ENCODE measurements at regions not wholly inside any gene's neighbourhood (a gene's known extent, or its start where the extent isn't known, plus 50 kb on each side); places are given as distances from the start of the nearest gene placed in this dataset.

DNA sequence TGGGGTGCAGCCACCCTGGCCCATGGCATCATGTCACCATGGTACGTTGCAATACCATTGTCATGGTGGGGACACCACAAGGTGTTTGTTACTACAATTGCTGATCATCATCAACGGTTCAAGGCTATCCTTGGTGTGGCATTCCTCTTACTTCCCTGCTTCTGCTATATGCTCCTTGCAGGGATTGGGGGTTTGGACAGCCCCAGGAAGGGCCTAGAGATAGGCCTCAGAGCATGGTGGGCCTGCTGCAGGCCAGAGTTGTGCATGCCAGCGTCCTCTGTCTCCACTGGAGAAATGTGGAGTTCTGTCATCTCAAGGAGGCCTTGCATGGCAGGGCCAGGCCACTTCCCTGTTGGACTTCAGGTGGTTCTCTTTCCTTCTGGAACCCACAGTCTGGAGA, 234.6 kb upstream of the MKI67 start:
- H3K4me3 ChIP-seq, result no peak overlapping the region
- H3K27me3 ChIP-seq (ENCODE audit: control insufficient read depth in 3 of 3, insufficient read depth in 3 of 3, low read length in 2 of 3), result peaks cover 0 to 8% (median 0%) of the 10 kb centered on the region in 3 donors
- TF ChIP-seq CTCF (IDR thresholded peaks at IDR 0.05; ENCODE audit: control extremely low read depth, extremely low read depth), result no peak
- peaks cover 0 to 4% (median 0%) of the 10 kb centered on the region in 4 donors for H3K9me3 ChIP-seq (ENCODE audit: control insufficient read depth in 4 of 4, insufficient read depth in 3 of 4, low read length in 3 of 4)
- ATAC-seq (ENCODE audit: insufficient read depth, low FRiP score), result no peak
- H3K27ac ChIP-seq (ENCODE audit: low read depth in 1 of 2, low read length in 1 of 2), result no peak overlapping the region
- H3K4me1 ChIP-seq (ENCODE audit: control insufficient read depth in 5 of 5, insufficient read depth in 5 of 5, low read length in 5 of 5), result no peaks in the 10 kb centered on the region
- WGBS, 2 donors, result 82 to 86% methylated on average over 3 of the region's 3 CpGs
- no peak for DNase-seq
- no peak overlapping the region for H3K9ac ChIP-seq (ENCODE audit: insufficient read depth in 1 of 2, low read length in 2 of 2)
- H3K36me3 ChIP-seq (ENCODE audit: control insufficient read depth in 4 of 4, insufficient read depth in 4 of 4, low read length in 4 of 4), result no peaks in the 10 kb centered on the region

DNA sequence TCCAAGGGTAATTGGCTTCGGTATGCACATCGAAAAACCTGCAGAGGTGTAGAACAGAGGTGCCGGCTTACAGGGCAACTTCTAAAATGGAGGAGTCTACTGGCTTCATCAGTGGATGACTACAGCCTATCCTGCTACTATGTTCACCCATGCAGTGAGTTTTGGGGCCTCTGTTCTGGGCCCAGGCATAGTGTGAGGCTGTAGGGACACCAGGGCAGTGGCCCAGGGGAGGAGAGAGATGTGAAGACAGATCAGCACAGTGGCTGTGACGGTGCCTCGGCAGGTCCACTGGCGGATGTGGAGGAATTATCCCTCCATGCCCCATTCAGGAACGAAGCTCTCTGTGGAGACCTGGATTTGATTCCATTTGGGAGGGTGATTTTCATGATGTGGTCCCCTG, 235.3 kb upstream of the MKI67 start:
- ATAC-seq (ENCODE audit: insufficient read depth, low FRiP score), result no peak
- no peak for TF ChIP-seq CTCF (IDR thresholded peaks at IDR 0.05; ENCODE audit: control extremely low read depth, extremely low read depth)
- Histone ChIP-seq H3K9me3 (ENCODE audit: control insufficient read depth in 4 of 4, insufficient read depth in 3 of 4, low read length in 3 of 4) (peaks cover 0 to 2% (median 0%) of the 10 kb centered on the region in 4 donors), H3K36me3 (ENCODE audit: control insufficient read depth in 4 of 4, insufficient read depth in 4 of 4, low read length in 4 of 4) (no peaks in the 10 kb centered on the region), H3K27me3 (ENCODE audit: control insufficient read depth in 3 of 3, insufficient read depth in 3 of 3, low read length in 2 of 3) (peaks cover 0 to 6% (median 0%) of the 10 kb centered on the region in 3 donors), H3K9ac (ENCODE audit: insufficient read depth in 1 of 2, low read length in 2 of 2) (no peak overlapping the region), H3K4me1 (ENCODE audit: control insufficient read depth in 5 of 5, insufficient read depth in 5 of 5, low read length in 5 of 5) (no peaks in the 10 kb centered on the region), H3K4me3 (no peak overlapping the region), H3K27ac (ENCODE audit: low read depth in 1 of 2, low read length in 1 of 2) (no peak overlapping the region)
- 92 to 93% methylated on average over 7 of the region's 7 CpGs for WGBS, 2 donors
- no peak for DNase-seq

DNA sequence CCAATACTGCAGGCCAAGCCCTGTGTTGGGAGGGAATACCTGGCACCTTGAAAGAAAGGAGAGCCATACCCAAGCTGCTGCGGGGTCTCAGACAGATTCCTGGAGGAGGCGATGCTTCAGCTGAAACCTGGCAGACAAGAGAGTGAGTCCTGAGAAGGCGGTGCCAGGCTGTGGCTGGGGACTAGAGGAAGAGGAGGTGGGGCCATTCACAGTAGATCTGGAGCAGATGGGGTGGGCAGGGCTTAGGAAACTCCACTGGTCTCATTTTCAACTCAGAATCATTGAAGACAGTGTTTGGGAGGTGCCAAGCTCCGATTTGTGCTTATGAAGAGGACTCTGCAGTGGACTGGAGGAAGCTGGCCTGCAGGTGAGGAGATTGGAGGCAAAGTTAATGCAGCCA, 236.3 kb upstream of the MKI67 start:
- H3K36me3 ChIP-seq (ENCODE audit: control insufficient read depth in 4 of 4, insufficient read depth in 4 of 4, low read length in 4 of 4), result no peaks in the 10 kb centered on the region
- H3K9me3 ChIP-seq (ENCODE audit: control insufficient read depth in 4 of 4, insufficient read depth in 3 of 4, low read length in 3 of 4), result peaks cover 0 to 2% (median 0%) of the 10 kb centered on the region in 4 donors
- H3K4me3 ChIP-seq, result no peak overlapping the region
- DNase-seq (no peak), ATAC-seq (ENCODE audit: insufficient read depth, low FRiP score) (no peak)
- no peaks in the 10 kb centered on the region for H3K4me1 ChIP-seq (ENCODE audit: control insufficient read depth in 5 of 5, insufficient read depth in 5 of 5, low read length in 5 of 5)
- H3K9ac ChIP-seq (ENCODE audit: insufficient read depth in 1 of 2, low read length in 2 of 2), result no peak overlapping the region
- no peak for TF ChIP-seq CTCF (IDR thresholded peaks at IDR 0.05; ENCODE audit: control extremely low read depth, extremely low read depth)
- H3K27ac ChIP-seq (ENCODE audit: low read depth in 1 of 2, low read length in 1 of 2), result no peak overlapping the region
- 83 to 91% methylated on average over 4 of the region's 4 CpGs for WGBS, 2 donors
- H3K27me3 ChIP-seq (ENCODE audit: control insufficient read depth in 3 of 3, insufficient read depth in 3 of 3, low read length in 2 of 3), result peaks cover 0 to 6% (median 0%) of the 10 kb centered on the region in 3 donors

GRCh38 chr10:128364631-128365030, 238.4 kb upstream of the MKI67 start:
- Histone ChIP-seq H3K4me3 (no peak overlapping the region), H3K4me1 (ENCODE audit: control insufficient read depth in 5 of 5, insufficient read depth in 5 of 5, low read length in 5 of 5) (no peaks in the 10 kb centered on the region), H3K9me3 (ENCODE audit: control insufficient read depth in 4 of 4, insufficient read depth in 3 of 4, low read length in 3 of 4) (peaks cover 0 to 2% (median 0%) of the 10 kb centered on the region in 4 donors), H3K9ac (ENCODE audit: insufficient read depth in 1 of 2, low read length in 2 of 2) (no peak overlapping the region), H3K36me3 (ENCODE audit: control insufficient read depth in 4 of 4, insufficient read depth in 4 of 4, low read length in 4 of 4) (no peaks in the 10 kb centered on the region), H3K27me3 (ENCODE audit: control insufficient read depth in 3 of 3, insufficient read depth in 3 of 3, low read length in 2 of 3) (peaks cover 0 to 6% (median 0%) of the 10 kb centered on the region in 3 donors), H3K27ac (ENCODE audit: low read depth in 1 of 2, low read length in 1 of 2) (no peak overlapping the region)
- WGBS, 2 donors, result 57 to 63% methylated on average over 3 of the region's 3 CpGs
- TF ChIP-seq CTCF (IDR thresholded peaks at IDR 0.05; ENCODE audit: control extremely low read depth, extremely low read depth), result no peak
- no peak for ATAC-seq (ENCODE audit: insufficient read depth, low FRiP score)
- DNase-seq, result no peak

Measured in lung (tissue), 11 donors.